Esophagus (tissue), 2 donors: ENCODE measurements at regions not wholly inside any gene's neighbourhood (a gene's known extent, or its start where the extent isn't known, plus 50 kb on each side); places are given as distances from the start of the nearest gene placed in this dataset.

Experiments used
- H3K27ac ChIP-seq, 2 donors: one replicate each; pipeline ENCODE4 v1.5.1; 2013; ENCODE audit warnings: low read depth in 2 of 2, mild to moderate bottlenecking in 2 of 2, inconsistent platforms in 1 of 2, low read length in 1 of 2, moderate library complexity in 1 of 2
- H3K27me3 ChIP-seq, 2 donors: one replicate each; pipeline ENCODE4 v1.6.1; 2013; ENCODE audit warnings: low read length in 2 of 2, control low read depth in 1 of 2, mild to moderate bottlenecking in 1 of 2; ENCODE audit not compliant: insufficient read depth in 2 of 2, control insufficient read depth in 1 of 2
- H3K36me3 ChIP-seq, 2 donors: one replicate each; pipeline ENCODE4 v1.6.1; 2013; ENCODE audit warnings: low read length in 1 of 2; ENCODE audit not compliant: control insufficient read depth in 2 of 2, insufficient read depth in 2 of 2
- H3K4me1 ChIP-seq, 2 donors: one replicate each; pipeline ENCODE4 v1.6.1; 2013; ENCODE audit warnings: low read length in 1 of 2; ENCODE audit not compliant: control insufficient read depth in 2 of 2, insufficient read depth in 2 of 2
- H3K4me3 ChIP-seq, 2 donors: one replicate each; pipeline ENCODE4 v1.5.1; 2013; ENCODE audit warnings: low read length in 2 of 2, mild to moderate bottlenecking in 2 of 2, low read depth in 1 of 2, moderate library complexity in 1 of 2
- H3K9me3 ChIP-seq, 2 donors: one replicate each; pipeline ENCODE4 v1.6.1; 2013; ENCODE audit warnings: mild to moderate bottlenecking in 2 of 2, low read depth in 1 of 2, low read length in 1 of 2, moderate library complexity in 1 of 2; ENCODE audit not compliant: control insufficient read depth in 2 of 2, insufficient read depth in 1 of 2
- WGBS, 2 donors: extraction: QIAGEN DNeasy Blood & Tissue Kit; methylation state at CpG; one replicate each; pipeline ENCODE4 v1.1.7; 2013; 5-methylcytosine and 5-hydroxymethylcytosine counted together
- donor health status: healthy with polysubstance abuse.
- donor health status: Bipolar disorder and iron deficiency.

GRCh38 chr1:222066539-222066938, 324.6 kb upstream of the DUSP10 start:
- H3K4me3 ChIP-seq, result no peak overlapping the region
- no peaks in the 10 kb centered on the region for H3K4me1 ChIP-seq
- H3K27ac ChIP-seq, result no peak overlapping the region
- 26 to 51% methylated on average over 1 of the region's 1 CpG for WGBS, 2 donors
- H3K27me3 ChIP-seq, result no peaks in the 10 kb centered on the region
- no peaks in the 10 kb centered on the region for H3K36me3 ChIP-seq
- peaks cover 3 to 5% of the 10 kb centered on the region in 2 donors for H3K9me3 ChIP-seq

- Histone ChIP-seq H3K27me3 (no peaks in the 10 kb centered on the region), H3K4me1 (no peaks in the 10 kb centered on the region), H3K4me3 (no peak overlapping the region), H3K27ac (no peak overlapping the region), H3K36me3 (no peaks in the 10 kb centered on the region), H3K9me3 (peaks cover 3 to 5% of the 10 kb centered on the region in 2 donors)
- 91 to 94% methylated on average over 3 of the region's 3 CpGs for WGBS, 2 donors
Observed at GRCh38 chr1:222065234-222065633, 323.3 kb upstream of the DUSP10 start.

- Histone ChIP-seq H3K27me3 (no peaks in the 10 kb centered on the region), H3K4me3 (no peak overlapping the region), H3K27ac (no peak overlapping the region), H3K4me1 (no peaks in the 10 kb centered on the region), H3K9me3 (peaks cover 3 to 5% of the 10 kb centered on the region in 2 donors), H3K36me3 (no peaks in the 10 kb centered on the region)
- WGBS, 2 donors, result 82 to 86% methylated on average over 3 of the region's 3 CpGs
Observed at GRCh38 chr1:222064388-222065211, 322.7 kb upstream of the DUSP10 start.

GRCh38 chr1:222062640-222063039, 320.8 kb upstream of the DUSP10 start:
- H3K4me1 ChIP-seq, result no peaks in the 10 kb centered on the region
- no peak overlapping the region for H3K4me3 ChIP-seq
- no peaks in the 10 kb centered on the region for H3K27me3 ChIP-seq
- peaks cover 3 to 5% of the 10 kb centered on the region in 2 donors for H3K9me3 ChIP-seq
- H3K36me3 ChIP-seq, result no peaks in the 10 kb centered on the region
- no peak overlapping the region for H3K27ac ChIP-seq

GRCh38 chr1:222061711-222062359, 319.9 kb upstream of the DUSP10 start:
- H3K27me3 ChIP-seq, result no peaks in the 10 kb centered on the region
- H3K9me3 ChIP-seq, result peaks cover 3 to 5% of the 10 kb centered on the region in 2 donors
- H3K4me1 ChIP-seq, result no peaks in the 10 kb centered on the region
- no peak overlapping the region for H3K27ac ChIP-seq
- 80 to 82% methylated on average over 3 of the region's 3 CpGs for WGBS, 2 donors
- H3K36me3 ChIP-seq, result no peaks in the 10 kb centered on the region
- H3K4me3 ChIP-seq, result no peak overlapping the region

- Histone ChIP-seq H3K36me3 (no peaks in the 10 kb centered on the region), H3K27ac (no peak overlapping the region), H3K9me3 (peaks cover 3 to 5% of the 10 kb centered on the region in 2 donors), H3K4me3 (no peak overlapping the region), H3K27me3 (no peaks in the 10 kb centered on the region), H3K4me1 (no peaks in the 10 kb centered on the region)
- 63 to 75% methylated on average over 3 of the region's 3 CpGs for WGBS, 2 donors
Observed at GRCh38 chr1:222060210-222060916, 318.5 kb upstream of the DUSP10 start.

- 89 to 96% methylated on average over 2 of the region's 2 CpGs for WGBS, 2 donors
- Histone ChIP-seq H3K9me3 (peaks cover 0 to 3% of the 10 kb centered on the region in 2 donors), H3K27ac (no peak overlapping the region), H3K4me3 (no peak overlapping the region), H3K36me3 (no peaks in the 10 kb centered on the region), H3K27me3 (no peaks in the 10 kb centered on the region), H3K4me1 (no peaks in the 10 kb centered on the region)
Observed at GRCh38 chr1:222058249-222058648, 316.4 kb upstream of the DUSP10 start.

- H3K4me1 ChIP-seq, result no peaks in the 10 kb centered on the region
- no peaks in the 10 kb centered on the region for H3K9me3 ChIP-seq
- no peak overlapping the region for H3K4me3 ChIP-seq
- no peaks in the 10 kb centered on the region for H3K36me3 ChIP-seq
- no peak overlapping the region for H3K27ac ChIP-seq
- H3K27me3 ChIP-seq, result no peaks in the 10 kb centered on the region
- 90 to 93% methylated on average over 3 of the region's 3 CpGs for WGBS, 2 donors
Observed at GRCh38 chr1:222057162-222057561, 315.3 kb upstream of the DUSP10 start.

GRCh38 chr1:222054416-222054815, 312.5 kb upstream of the DUSP10 start:
- Histone ChIP-seq H3K9me3 (no peaks in the 10 kb centered on the region), H3K36me3 (no peaks in the 10 kb centered on the region), H3K4me3 (no peak overlapping the region), H3K4me1 (no peaks in the 10 kb centered on the region), H3K27ac (no peak overlapping the region), H3K27me3 (no peaks in the 10 kb centered on the region)
- WGBS, 2 donors, result 86 to 92% methylated on average over 6 of the region's 6 CpGs
